OCI-LY1 (cell line): ENCODE measurements at regions not wholly inside any gene's neighbourhood (a gene's known extent, or its start where the extent isn't known, plus 50 kb on each side); places are given as distances from the start of the nearest gene placed in this dataset.

ENCODE experiments used
- H2AFZ ChIP-seq: fragments of 200-600 bp; sonication (generic), shearing (Covaris generic); 2 replicates; pipeline ENCODE4 v1.6.0; 2014; ENCODE audit warnings: antibody characterized with exemption, mild to moderate bottlenecking, low read length
- H3F3A ChIP-seq: fragments of 200-600 bp; sonication (generic), shearing (Covaris generic); 2 replicates; pipeline ENCODE4 v1.6.0; 2014; ENCODE audit warnings: mild to moderate bottlenecking, antibody characterized with exemption, low read length, moderate library complexity; ENCODE audit not compliant: insufficient read depth
- H3K27ac ChIP-seq: fragments of 200-600 bp; sonication (generic); 2 replicates; pipeline ENCODE4 v1.5.1; 2014; ENCODE audit warnings: low read length, mixed run types, mild to moderate bottlenecking, low read depth; ENCODE audit not compliant: poor library complexity, severe bottlenecking
- H3K27me3 ChIP-seq: fragments of 200-600 bp; sonication (generic); 2 replicates; pipeline ENCODE4 v1.6.0; 2014; ENCODE audit warnings: antibody characterized with exemption, mild to moderate bottlenecking, low read length, moderate library complexity; ENCODE audit not compliant: insufficient read depth
- H3K36me3 ChIP-seq: fragments of 200-600 bp; sonication (generic); 2 replicates; pipeline ENCODE4 v1.6.1; 2014; ENCODE audit warnings: mild to moderate bottlenecking, antibody characterized with exemption, low read length, moderate library complexity, mixed read lengths; ENCODE audit not compliant: insufficient read depth
- H3K4me1 ChIP-seq: fragments of 200-600 bp; sonication (generic); 2 replicates; pipeline ENCODE4 v1.5.1; 2014; ENCODE audit warnings: mild to moderate bottlenecking, low read length, moderate library complexity; ENCODE audit not compliant: insufficient read depth, severe bottlenecking
- H3K4me2 ChIP-seq: fragments of 200-600 bp; sonication (generic), shearing (Covaris generic); 2 replicates; pipeline ENCODE4 v1.6.1; 2014; ENCODE audit warnings: low read length
- H3K4me3 ChIP-seq: fragments of 200-600 bp; sonication (generic); 2 replicates; pipeline ENCODE4 v1.5.1; 2014; ENCODE audit warnings: low read length, low read depth, mild to moderate bottlenecking, mixed read lengths; ENCODE audit not compliant: poor library complexity, severe bottlenecking
- H3K79me2 ChIP-seq: fragments of 200-600 bp; shearing (Covaris generic); 2 replicates; pipeline ENCODE4 v1.6.1; 2016; ENCODE audit warnings: mixed run types, low read length, mixed read lengths; ENCODE audit not compliant: insufficient read depth
- H3K9ac ChIP-seq: fragments of 200-600 bp; sonication (generic), shearing (Covaris generic); 2 replicates; pipeline ENCODE4 v1.6.1; 2014; ENCODE audit warnings: mild to moderate bottlenecking, low read length, mixed read lengths
- H3K9me2 ChIP-seq: fragments of 200-600 bp; sonication (generic), shearing (Covaris generic); 2 replicates; pipeline ENCODE4 v1.6.1; 2014; ENCODE audit warnings: low read depth, mild to moderate bottlenecking, low read length, mixed read lengths
- H3K9me3 ChIP-seq: fragments of 200-600 bp; shearing (Covaris generic); 2 replicates; pipeline ENCODE4 v1.6.1; 2014; ENCODE audit warnings: low read length, mixed read lengths
- H4K20me1 ChIP-seq: fragments of 200-600 bp; sonication (generic), shearing (Covaris generic); 2 replicates; pipeline ENCODE4 v1.6.0; 2016; ENCODE audit warnings: mild to moderate bottlenecking, low read length; ENCODE audit not compliant: insufficient read depth
- EZH2 ChIP-seq: fragments of 200-600 bp; sonication (generic), shearing (Covaris generic); IDR thresholded peaks from 2 replicates; pipeline ENCODE4 v1.8.0; 2017; ENCODE audit warnings: borderline replicate concordance, mixed run types, mild to moderate bottlenecking, antibody characterized with exemption, low read length, moderate library complexity, mixed read lengths
- TF ChIP-seq, protein P1 (sequence below): fragments of 200-600 bp; sonication (generic), shearing (Covaris generic); IDR thresholded peaks from 2 replicates; pipeline ENCODE4 v1.5.1; 2017; ENCODE audit warnings: mild to moderate bottlenecking, antibody characterized with exemption, low read length, moderate library complexity, mixed read lengths

DNA sequence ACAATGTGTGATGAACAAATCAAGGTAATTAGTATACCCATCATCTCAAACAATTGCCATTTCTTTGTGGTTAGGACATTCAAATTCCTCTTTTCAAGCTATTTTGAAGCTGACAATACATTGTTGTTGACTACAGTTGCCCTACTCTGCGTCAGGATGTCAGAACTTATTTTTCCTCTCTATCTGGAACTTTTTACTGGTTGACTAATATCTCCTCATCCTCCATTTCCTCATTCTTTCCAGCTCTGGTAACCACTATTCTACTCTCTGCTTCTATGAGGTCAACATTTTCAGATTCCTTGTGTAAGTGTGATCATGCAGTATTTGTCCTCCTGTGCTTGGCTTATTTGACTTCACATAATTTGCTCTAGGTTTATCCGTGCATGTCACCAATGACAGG lies 240.5 kb upstream of the HS3ST1 start:
- Histone ChIP-seq H3K79me2 (no peaks in the 10 kb centered on the region), H3K27ac (no peak overlapping the region), H3F3A (no peaks in the 10 kb centered on the region), H3K4me3 (no peak overlapping the region), H3K9me2 (no peaks in the 10 kb centered on the region), H3K9ac (no peak overlapping the region), H3K36me3 (no peaks in the 10 kb centered on the region), H3K9me3 (no peaks in the 10 kb centered on the region), H3K27me3 (no peaks in the 10 kb centered on the region), H2AFZ (no peak overlapping the region), H4K20me1 (no peaks in the 10 kb centered on the region), H3K4me1 (no peaks in the 10 kb centered on the region), H3K4me2 (no peak overlapping the region)
- TF ChIP-seq, protein P1, sequence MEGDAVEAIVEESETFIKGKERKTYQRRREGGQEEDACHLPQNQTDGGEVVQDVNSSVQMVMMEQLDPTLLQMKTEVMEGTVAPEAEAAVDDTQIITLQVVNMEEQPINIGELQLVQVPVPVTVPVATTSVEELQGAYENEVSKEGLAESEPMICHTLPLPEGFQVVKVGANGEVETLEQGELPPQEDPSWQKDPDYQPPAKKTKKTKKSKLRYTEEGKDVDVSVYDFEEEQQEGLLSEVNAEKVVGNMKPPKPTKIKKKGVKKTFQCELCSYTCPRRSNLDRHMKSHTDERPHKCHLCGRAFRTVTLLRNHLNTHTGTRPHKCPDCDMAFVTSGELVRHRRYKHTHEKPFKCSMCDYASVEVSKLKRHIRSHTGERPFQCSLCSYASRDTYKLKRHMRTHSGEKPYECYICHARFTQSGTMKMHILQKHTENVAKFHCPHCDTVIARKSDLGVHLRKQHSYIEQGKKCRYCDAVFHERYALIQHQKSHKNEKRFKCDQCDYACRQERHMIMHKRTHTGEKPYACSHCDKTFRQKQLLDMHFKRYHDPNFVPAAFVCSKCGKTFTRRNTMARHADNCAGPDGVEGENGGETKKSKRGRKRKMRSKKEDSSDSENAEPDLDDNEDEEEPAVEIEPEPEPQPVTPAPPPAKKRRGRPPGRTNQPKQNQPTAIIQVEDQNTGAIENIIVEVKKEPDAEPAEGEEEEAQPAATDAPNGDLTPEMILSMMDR, result no peak
- no peak for TF ChIP-seq EZH2

DNA sequence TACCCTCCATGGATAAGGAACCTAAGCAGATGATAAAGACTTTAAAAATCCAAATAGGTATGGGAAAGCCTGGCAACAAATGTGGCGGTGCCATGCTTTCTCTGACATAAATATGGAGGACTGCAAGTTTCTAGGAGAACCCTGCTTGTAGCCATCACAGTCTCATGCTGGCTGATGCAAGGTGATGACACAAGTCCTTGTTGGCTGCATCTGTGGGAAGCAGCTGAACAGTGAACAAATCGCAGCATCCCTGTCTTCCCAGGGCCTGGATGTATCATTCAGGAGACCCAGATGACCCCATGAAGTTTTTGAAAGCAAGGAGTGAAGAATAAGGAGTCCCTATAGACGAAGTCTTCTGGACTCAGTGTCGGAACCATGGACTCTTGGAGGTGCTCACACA lies 234.4 kb upstream of the HS3ST1 start:
- Histone ChIP-seq H3K27ac (no peak overlapping the region), H3K79me2 (no peaks in the 10 kb centered on the region), H3K9me3 (no peaks in the 10 kb centered on the region), H3K4me2 (no peak overlapping the region), H4K20me1 (no peaks in the 10 kb centered on the region), H3K4me1 (no peaks in the 10 kb centered on the region), H3K9ac (no peak overlapping the region), H3K36me3 (no peaks in the 10 kb centered on the region), H2AFZ (no peak overlapping the region), H3F3A (no peaks in the 10 kb centered on the region), H3K9me2 (no peaks in the 10 kb centered on the region), H3K4me3 (no peak overlapping the region), H3K27me3 (no peaks in the 10 kb centered on the region)
- TF ChIP-seq, protein P1, result no peak
- no peak for TF ChIP-seq EZH2

DNA sequence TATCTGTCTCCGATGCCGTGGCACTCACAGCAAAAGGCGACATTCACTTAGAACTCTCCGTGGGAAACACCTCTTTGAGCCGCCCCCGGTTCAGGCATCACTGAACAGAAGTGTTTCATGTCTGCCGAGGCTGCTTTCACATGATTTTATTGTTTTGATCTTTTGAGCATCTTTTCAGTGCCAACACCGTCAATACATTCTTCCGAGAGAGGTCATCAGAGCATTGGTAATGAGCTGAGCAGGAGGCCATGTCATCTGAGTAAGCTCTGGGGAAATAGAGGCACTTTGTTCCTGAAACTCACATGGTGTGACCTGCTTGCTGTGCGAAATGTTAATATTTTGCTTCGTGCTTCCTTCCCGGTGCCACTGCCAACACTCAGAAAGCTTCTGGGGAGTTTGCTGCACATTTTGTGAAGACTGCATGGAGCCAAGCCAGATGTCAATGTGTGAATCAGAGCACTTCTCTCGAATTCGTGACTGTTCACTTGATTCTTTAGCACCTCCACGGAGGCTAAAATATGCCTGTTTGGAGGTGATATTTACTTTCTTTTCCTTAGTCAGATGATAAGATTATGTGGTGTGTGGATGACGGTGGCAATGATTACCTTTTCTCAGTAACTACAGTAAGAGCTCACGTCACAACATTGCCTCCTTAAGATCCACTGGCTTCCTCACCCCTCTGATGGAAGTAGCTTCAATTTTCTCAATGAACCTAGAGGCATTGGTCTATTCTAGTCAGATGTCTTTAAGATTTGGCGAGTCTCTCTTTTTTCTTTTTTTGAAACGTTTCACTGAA lies 222.3 kb upstream of the HS3ST1 start:
- no peaks in the 10 kb centered on the region for H4K20me1 ChIP-seq
- no peak overlapping the region for H2AFZ ChIP-seq
- no peaks in the 10 kb centered on the region for H3F3A ChIP-seq
- H3K9ac ChIP-seq, result no peak overlapping the region
- H3K9me3 ChIP-seq, result no peaks in the 10 kb centered on the region
- no peak for TF ChIP-seq EZH2
- TF ChIP-seq, protein P1, result no peak
- H3K4me2 ChIP-seq, result no peak overlapping the region
- no peaks in the 10 kb centered on the region for H3K4me1 ChIP-seq
- H3K27me3 ChIP-seq, result no peaks in the 10 kb centered on the region
- no peaks in the 10 kb centered on the region for H3K9me2 ChIP-seq
- no peaks in the 10 kb centered on the region for H3K36me3 ChIP-seq
- H3K27ac ChIP-seq, result no peak overlapping the region
- H3K4me3 ChIP-seq, result no peak overlapping the region
- H3K79me2 ChIP-seq, result no peaks in the 10 kb centered on the region
